Nephron progenitor cell (in vitro differentiated cells): ENCODE measurements at regions not wholly inside any gene's neighbourhood (a gene's known extent, or its start where the extent isn't known, plus 50 kb on each side); places are given as distances from the start of the nearest gene placed in this dataset.

Experiments
- DNase-seq: peaks from one replicate; pipeline ENCODE4 v3.0.0; 2021
- H3K27ac Mint-ChIP-seq: 2 replicates; pipeline ENCODE4 v1.8.0; 2021; ENCODE audit warnings: mild to moderate bottlenecking, moderate library complexity, mixed read lengths
- H3K27me3 Mint-ChIP-seq: 2 replicates; pipeline ENCODE4 v1.8.0; 2021; ENCODE audit warnings: mild to moderate bottlenecking, low read depth, mixed read lengths; ENCODE audit not compliant: poor library complexity
- H3K36me3 Mint-ChIP-seq: 2 replicates; pipeline ENCODE4 v1.8.0; 2021; ENCODE audit warnings: low read depth, mixed read lengths
- H3K4me1 Mint-ChIP-seq: 2 replicates; pipeline ENCODE4 v1.8.0; 2021; ENCODE audit warnings: mixed read lengths
- H3K4me3 Mint-ChIP-seq: 2 replicates; pipeline ENCODE4 v1.8.0; 2021; ENCODE audit warnings: mild to moderate bottlenecking, moderate library complexity, mixed read lengths
- H3K9me3 Mint-ChIP-seq: 2 replicates; pipeline ENCODE4 v1.8.0; 2021; ENCODE audit warnings: mild to moderate bottlenecking, moderate library complexity, mixed read lengths
- CTCF ChIP-seq: fragments of 200-600 bp; sonication (generic); IDR thresholded peaks from 2 replicates; pipeline ENCODE4 v1.5.0; 2021; ENCODE audit warnings: antibody characterized with exemption

DNA sequence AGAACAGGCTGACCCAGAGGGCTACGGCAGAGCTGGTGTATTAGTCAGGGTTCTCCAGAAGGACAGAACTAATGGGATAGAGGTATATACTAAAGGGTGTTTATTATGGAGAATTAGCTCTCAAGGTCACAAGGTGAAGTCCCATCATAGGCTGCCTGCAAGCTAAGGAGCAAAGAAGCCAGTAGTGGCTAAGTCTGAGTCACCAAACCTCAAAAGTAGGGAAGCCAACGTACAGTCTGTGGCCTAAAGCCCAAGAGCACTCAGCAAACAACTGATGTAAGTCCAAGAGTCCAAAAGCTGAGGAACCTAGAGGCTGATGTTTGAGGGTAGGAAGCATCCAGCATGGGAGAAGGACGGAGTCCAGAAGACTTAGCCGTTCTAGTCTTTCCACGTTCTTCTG, 179.2 kb downstream of the BACH1 start:
- Mint-ChIP-seq H3K36me3 (peaks cover 9% of the 10 kb centered on the region), H3K4me3 (no peak overlapping the region), H3K27ac (no peak overlapping the region), H3K27me3 (no peaks in the 10 kb centered on the region), H3K9me3 (peaks cover 13% of the 10 kb centered on the region), H3K4me1 (peaks cover 19% of the 10 kb centered on the region)
- no peak for TF ChIP-seq CTCF
- DNase-seq: no peak

DNA sequence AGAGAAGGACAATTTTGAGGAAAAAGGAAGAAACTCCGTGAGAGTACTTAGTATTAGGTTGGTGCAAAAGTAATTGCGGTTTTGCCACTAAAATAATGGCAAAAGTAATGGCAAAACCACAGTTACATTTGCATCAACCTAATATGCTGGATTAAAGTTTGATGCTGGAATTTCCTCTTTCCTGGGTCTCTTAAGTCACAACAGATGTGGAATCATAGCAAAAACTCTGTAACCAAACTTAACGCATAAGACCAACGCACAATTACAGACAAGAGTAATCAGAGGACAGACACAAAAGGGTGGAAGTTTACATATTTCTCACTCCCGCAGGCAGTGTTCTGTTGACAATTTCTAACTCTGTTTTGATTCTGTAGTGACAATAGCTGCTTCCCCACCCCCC, 182.4 kb downstream of the BACH1 start:
- no peak for TF ChIP-seq CTCF
- peaks cover 20% of the 10 kb centered on the region for H3K4me1 Mint-ChIP-seq
- H3K4me3 Mint-ChIP-seq: no peak overlapping the region
- no peak for DNase-seq
- H3K36me3 Mint-ChIP-seq: peaks cover 18% of the 10 kb centered on the region
- peaks cover 19% of the 10 kb centered on the region for H3K9me3 Mint-ChIP-seq
- no peaks in the 10 kb centered on the region for H3K27me3 Mint-ChIP-seq
- H3K27ac Mint-ChIP-seq: no peak overlapping the region

- Mint-ChIP-seq H3K9me3 (peaks cover 16% of the 10 kb centered on the region), H3K4me3 (no peak overlapping the region), H3K36me3 (peaks cover 18% of the 10 kb centered on the region), H3K27me3 (no peaks in the 10 kb centered on the region), H3K4me1 (peaks cover 20% of the 10 kb centered on the region), H3K27ac (no peak overlapping the region)
- no peak for TF ChIP-seq CTCF
- no peak for DNase-seq
Observed at GRCh38 chr21:29481641-29482040, 182.9 kb downstream of the BACH1 start.

- peaks cover 16% of the 10 kb centered on the region for H3K9me3 Mint-ChIP-seq
- no peak for DNase-seq
- H3K27me3 Mint-ChIP-seq: peaks cover under 1% of the 10 kb centered on the region
- H3K4me3 Mint-ChIP-seq: no peak overlapping the region
- TF ChIP-seq CTCF: no peak
- peaks cover 20% of the 10 kb centered on the region for H3K4me1 Mint-ChIP-seq
- no peak overlapping the region for H3K27ac Mint-ChIP-seq
- peaks cover 13% of the 10 kb centered on the region for H3K36me3 Mint-ChIP-seq
Observed at GRCh38 chr21:29486306-29486807, 187.6 kb downstream of the BACH1 start.
